Type B pancreatic cell (in vitro differentiated cells): ENCODE measurements at regions not wholly inside any gene's neighbourhood (a gene's known extent, or its start where the extent isn't known, plus 50 kb on each side); places are given as distances from the start of the nearest gene placed in this dataset.
"Not testable (repeated sequence)": the region's sequence is repeated elsewhere in the genome, so short reads cannot be mapped to it uniquely, and the experiment has no call there.

Source experiments
- DNase-seq: peaks from one replicate; pipeline ENCODE4 v3.0.0; 2021; ENCODE audit warnings: mixed read lengths; ENCODE audit not compliant: unreplicated experiment; ENCODE audit errors: extremely low spot score
- H3K27ac Mint-ChIP-seq: 2 replicates; pipeline ENCODE4 v1.8.0; 2021; ENCODE audit warnings: mild to moderate bottlenecking, mixed read lengths
- H3K27me3 Mint-ChIP-seq: 2 replicates; pipeline ENCODE4 v1.8.0; 2021; ENCODE audit warnings: mixed read lengths
- H3K36me3 Mint-ChIP-seq: 2 replicates; pipeline ENCODE4 v1.8.0; 2021; ENCODE audit warnings: mixed read lengths
- H3K4me1 Mint-ChIP-seq: one replicate; pipeline ENCODE4 v1.8.0; 2021; ENCODE audit warnings: mixed read lengths; ENCODE audit not compliant: unreplicated experiment
- H3K4me3 Mint-ChIP-seq: 2 replicates; pipeline ENCODE4 v1.8.0; 2021; ENCODE audit warnings: mild to moderate bottlenecking, mixed read lengths
- H3K9me3 Mint-ChIP-seq: 2 replicates; pipeline ENCODE4 v1.8.0; 2021; ENCODE audit warnings: mixed read lengths
- CTCF ChIP-seq: fragments of 200-600 bp; sonication (generic); conservative IDR thresholded peaks from 2 replicates; pipeline ENCODE4 v1.5.0; 2021; ENCODE audit warnings: antibody characterized with exemption, mild to moderate bottlenecking

- Mint-ChIP-seq H3K4me3 (no peak overlapping the region), H3K27me3 (peaks cover 3% of the 10 kb centered on the region)
These were observed 415.8 kb upstream of the PIK3R1 start for GRCh38 chr5:67799732-67800234.

DNA sequence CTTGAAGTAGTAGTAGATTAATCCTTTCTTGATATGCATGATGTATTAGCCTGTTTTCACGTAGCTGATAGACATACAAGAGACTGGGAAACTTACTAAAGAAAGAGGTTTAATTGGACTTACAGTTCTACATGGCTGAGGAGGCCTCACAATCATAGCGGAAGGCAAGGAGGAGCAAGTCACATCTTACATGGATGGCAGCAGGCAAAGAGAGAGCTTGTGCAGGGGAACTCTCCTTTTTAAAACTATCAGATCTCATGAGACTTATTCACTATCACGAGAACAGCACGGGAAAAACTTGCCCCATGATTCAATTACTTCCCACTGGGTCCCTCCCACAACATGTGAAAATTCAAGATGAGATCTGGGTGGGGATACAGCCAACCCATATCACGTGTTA, 417.1 kb upstream of the PIK3R1 start:
- not testable (repeated sequence) for H3K27ac Mint-ChIP-seq, DNase-seq, H3K4me3 Mint-ChIP-seq, H3K27me3 Mint-ChIP-seq, H3K36me3 Mint-ChIP-seq
- Mint-ChIP-seq H3K4me1 (peaks cover 12% of the 10 kb centered on the region), H3K9me3 (peaks cover 28% of the 10 kb centered on the region)

More at GRCh38 chr5:67799732-67800234, 415.8 kb upstream of the PIK3R1 start:
- no peak for TF ChIP-seq CTCF
- Mint-ChIP-seq H3K36me3 (peaks cover 3% of the 10 kb centered on the region), H3K4me1 (no peaks in the 10 kb centered on the region), H3K9me3 (peaks cover 29% of the 10 kb centered on the region), H3K27ac (no peak overlapping the region)
- no peak for DNase-seq

DNA sequence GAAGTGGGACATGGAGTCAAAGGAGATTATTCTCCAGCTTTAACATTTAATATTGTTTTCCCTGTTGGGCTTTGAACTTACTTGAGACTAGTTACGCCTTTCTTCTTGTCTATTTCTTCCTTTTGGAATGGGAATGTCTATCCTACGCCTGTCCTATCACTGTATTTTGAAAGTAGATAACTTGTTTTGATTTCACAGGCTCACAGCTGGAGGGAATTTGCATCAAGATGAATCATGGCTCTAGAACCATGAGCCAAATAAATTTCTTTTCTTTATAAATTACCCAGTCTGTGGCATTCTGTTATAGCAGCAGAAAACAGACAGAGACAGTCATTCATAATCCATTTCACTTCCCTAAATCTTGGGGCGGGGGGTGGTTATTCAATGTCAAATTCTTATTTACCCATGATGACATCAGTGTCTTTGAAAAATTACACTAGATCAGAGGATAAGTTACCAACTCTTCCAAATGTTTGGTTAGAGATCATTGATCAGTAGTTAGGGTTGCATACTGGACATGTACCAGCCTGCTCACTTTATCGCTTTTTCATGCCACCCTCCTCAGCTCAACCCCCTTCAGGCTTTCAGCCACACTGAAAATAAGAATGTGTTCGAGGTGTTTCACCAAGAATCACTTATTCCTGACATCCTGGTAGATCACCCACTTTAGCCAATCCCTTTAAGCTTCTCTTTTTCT, 419.6 kb upstream of the PIK3R1 start:
- TF ChIP-seq CTCF = no peak
- Mint-ChIP-seq H3K9me3 (peaks cover 21% of the 10 kb centered on the region), H3K4me3 (no peak overlapping the region), H3K27me3 (no peaks in the 10 kb centered on the region), H3K27ac (no peak overlapping the region), H3K4me1 (peaks cover 21% of the 10 kb centered on the region), H3K36me3 (peaks cover 3% of the 10 kb centered on the region)
- no peak for DNase-seq

GRCh38 chr5:67793966-67794365, 421.6 kb upstream of the PIK3R1 start:
- Mint-ChIP-seq H3K4me1 (peaks cover 21% of the 10 kb centered on the region), H3K27ac (no peak overlapping the region), H3K9me3 (peaks cover 15% of the 10 kb centered on the region), H3K4me3 (no peak overlapping the region), H3K36me3 (peaks cover 3% of the 10 kb centered on the region), H3K27me3 (no peaks in the 10 kb centered on the region)
- no peak for DNase-seq
- no peak for TF ChIP-seq CTCF

- Mint-ChIP-seq H3K4me1 (peaks cover 21% of the 10 kb centered on the region), H3K27ac (no peak overlapping the region), H3K9me3 (peaks cover 10% of the 10 kb centered on the region), H3K36me3 (peaks cover 3% of the 10 kb centered on the region), H3K4me3 (no peak overlapping the region), H3K27me3 (no peaks in the 10 kb centered on the region)
- no peak for DNase-seq
- TF ChIP-seq CTCF = no peak
These were observed 422.1 kb upstream of the PIK3R1 start for GRCh38 chr5:67793418-67793817.

GRCh38 chr5:67792891-67793290, 422.7 kb upstream of the PIK3R1 start:
- Mint-ChIP-seq H3K4me1 (peaks cover 21% of the 10 kb centered on the region), H3K27ac (no peak overlapping the region)
- TF ChIP-seq CTCF = no peak

More at GRCh38 chr5:67792891-67793290, 422.7 kb upstream of the PIK3R1 start:
- Mint-ChIP-seq H3K9me3 (peaks cover 5% of the 10 kb centered on the region), H3K27me3 (no peaks in the 10 kb centered on the region), H3K4me3 (no peak overlapping the region), H3K36me3 (peaks cover 3% of the 10 kb centered on the region)
- DNase-seq = no peak
